Left hindlimb (tissue), 1 donor: ENCODE measurements at regions not wholly inside any gene's neighbourhood (a gene's known extent, or its start where the extent isn't known, plus 50 kb on each side); places are given as distances from the start of the nearest gene placed in this dataset.

Source experiments
- DNase-seq: peaks from one replicate; pipeline ENCODE4 v3.0.0-alpha.2; 2018

DNA sequence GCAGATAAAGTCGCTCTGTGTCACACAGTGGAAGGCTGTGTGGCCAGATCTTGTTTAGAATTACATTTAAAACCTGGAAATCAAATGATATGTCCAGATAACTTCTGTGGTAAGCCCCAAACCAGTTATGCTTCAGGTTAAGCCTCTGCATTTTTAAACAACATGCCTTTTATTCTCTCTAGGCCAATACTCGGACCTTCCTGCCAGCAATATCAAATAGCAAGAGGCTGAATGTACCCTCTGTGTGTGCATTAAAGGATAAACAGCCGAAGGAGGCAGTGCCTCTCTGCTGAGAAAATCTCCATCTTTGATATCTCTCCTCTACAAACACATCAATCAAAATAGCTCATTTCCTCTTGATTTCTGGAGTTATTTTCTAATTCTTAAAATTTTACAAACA is 67.1 kb upstream of the TMEM260 start:
- no peak for DNase-seq

DNA sequence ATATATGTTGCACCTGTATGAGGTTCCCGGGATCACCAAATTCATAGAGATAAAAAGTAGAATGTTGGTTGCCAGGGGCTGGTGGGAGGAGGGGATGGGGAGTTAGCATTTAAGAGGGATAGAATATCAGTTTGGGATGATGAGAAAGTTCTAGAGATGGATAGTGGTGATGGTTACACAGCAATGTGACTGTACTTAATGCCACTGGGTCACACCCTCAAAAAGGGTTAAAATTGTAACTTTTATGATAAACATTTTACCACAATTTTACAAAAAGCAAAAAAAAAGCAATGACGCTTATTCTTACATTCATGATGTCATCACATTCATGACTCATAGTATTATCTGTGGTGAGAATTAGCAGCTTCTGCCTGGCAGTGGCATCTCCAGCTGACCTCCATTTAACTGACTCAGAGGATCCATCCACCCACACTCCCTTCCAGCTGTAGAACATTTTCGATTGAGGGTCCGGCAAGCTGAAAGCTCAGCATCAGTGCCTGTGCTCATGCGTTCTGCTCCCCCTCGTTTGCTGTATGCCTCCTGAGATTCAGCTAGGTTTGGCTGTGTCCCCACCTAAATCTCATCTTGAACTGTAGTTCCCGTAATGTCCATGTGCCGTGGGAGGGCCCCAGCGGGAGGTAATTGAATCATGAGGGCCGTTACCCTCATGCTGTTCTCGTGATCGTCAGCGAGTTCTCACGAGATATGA is 64.8 kb upstream of the TMEM260 start:
- DNase-seq, result no peak

DNA sequence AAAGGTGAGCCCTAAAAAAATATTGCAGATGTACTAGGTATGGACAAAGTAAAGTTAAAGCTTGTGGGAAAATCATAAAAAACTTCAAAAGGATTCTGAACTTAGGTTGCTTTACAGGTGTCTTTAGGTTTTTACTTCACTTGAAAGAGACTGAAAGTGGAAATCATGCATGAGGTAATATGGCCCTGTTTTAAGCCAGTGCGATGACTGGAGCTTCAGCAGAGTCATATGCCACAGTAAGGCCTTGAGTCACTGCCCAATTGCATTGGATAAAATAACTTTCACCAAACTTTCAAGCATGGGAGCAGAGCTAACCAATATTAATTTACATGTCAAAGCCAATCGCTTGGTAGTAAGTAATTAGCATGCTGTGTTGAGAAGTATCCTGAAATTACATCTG is 63.9 kb upstream of the TMEM260 start:
- DNase-seq, result no peak

DNA sequence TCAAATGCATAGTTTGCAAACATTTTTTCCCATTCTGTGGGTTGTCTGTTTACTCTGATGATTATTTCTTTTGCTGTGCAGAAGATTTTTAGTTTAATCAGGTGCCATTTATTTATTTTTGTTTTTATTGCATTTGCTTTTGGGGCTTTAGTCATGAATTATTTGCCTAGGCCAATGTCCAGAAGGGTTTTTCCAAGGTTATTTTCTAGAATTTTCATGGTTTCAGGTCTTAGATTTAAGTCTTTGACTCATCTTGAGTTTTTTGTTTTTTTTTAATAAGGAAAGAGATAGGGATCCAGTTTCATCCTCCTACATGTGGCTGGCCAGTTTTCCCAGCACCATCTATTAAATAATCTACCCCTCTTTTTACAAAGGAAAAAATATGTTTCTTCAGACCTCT is 57.2 kb upstream of the TMEM260 start:
- DNase-seq, result no peak

DNA sequence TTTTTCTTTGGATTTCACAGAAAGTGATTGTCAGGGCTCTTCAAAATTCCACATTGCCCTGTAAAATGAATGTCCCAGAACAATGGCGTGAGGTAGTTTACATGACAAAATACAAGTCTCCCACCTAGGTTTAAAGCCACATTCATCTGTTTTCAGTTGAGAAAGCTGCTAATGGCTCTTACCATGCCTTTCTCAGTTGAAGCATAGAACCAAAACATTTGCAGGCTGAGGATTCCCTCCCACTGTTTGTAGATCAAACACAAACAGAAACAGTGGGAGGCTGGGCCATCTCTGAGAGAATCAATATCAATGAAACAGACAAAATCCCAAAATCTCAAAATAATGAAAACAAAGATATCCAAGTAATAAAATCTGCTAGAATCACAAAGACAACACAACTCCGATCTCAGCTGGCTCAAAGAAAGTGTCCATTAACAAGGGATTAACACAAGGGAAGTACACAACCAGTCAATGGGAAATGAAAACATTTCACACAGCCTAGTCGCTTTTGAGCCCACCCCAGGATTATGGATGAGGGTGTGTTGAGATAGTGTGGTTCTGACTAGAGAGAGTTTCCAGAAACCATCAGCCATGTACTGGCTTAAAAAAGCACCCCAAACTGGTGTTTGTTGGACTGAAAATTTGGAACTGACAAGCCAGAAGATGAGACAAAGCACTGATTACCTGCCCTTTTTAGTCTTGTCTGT is 54.5 kb upstream of the TMEM260 start:
- no peak for DNase-seq

DNA sequence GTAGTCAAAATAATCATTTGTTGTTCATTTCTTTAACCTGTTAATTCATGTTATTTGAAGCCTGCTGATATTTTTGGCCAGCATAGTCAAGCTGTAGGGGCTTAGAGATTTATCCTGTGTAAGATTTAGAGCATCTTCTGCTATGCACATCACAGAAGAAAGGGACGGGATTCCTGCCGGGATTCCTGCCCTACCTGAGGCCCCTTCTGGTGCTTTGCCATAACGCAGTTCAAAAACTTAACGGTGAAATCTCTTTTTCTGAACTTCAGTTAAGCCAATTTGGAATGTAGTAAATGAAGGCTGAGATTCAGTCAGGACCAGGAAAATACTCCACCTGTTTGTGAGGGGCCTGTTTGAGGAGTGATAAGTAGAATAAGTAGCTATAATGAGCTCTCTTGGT is 50.7 kb upstream of the TMEM260 start:
- DNase-seq, result no peak
